ENCODE measurements at regions not wholly inside any gene's neighbourhood (a gene's known extent, or its start where the extent isn't known, plus 50 kb on each side); places are given as distances from the start of the nearest gene placed in this dataset.
"Not testable (repeated sequence)": the region's sequence is repeated elsewhere in the genome, so short reads cannot be mapped to it uniquely, and the experiment has no call there.

- not testable (repeated sequence) for DNase-seq (ENCODE audit: low read depth in 2 of 2)
Observed at GRCh38 chr9:129545876-129546275, 75.0 kb downstream of the C9orf50 start.

DNA sequence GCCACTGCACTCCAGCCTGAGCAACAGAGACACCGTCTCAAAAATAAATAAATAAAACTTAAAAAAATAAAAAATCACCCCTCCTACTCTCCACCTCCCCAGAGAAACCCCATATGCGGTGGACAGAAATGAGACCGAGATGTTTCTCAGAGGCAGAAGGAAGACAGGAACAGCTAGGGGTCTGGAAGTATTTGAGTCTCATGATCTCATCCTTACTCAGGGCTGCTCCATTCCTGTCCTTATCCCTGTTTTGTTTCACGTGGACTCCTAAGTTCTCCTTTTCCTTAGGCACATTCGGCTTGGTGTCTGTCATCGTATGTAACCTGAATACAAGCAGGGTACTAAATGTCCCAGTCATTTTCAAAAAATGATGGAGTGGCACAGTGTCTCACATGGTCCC lies 76.1 kb downstream of the C9orf50 start:
- DNase-seq (ENCODE audit: low read depth in 2 of 2) = no peak

- DNase-seq (ENCODE audit: low read depth in 2 of 2) = no peak
Observed at GRCh38 chr9:129542741-129543140, 78.2 kb downstream of the C9orf50 start.

GRCh38 chr9:129541270-129541669 lies 79.6 kb downstream of the C9orf50 start:
- DNase-seq (ENCODE audit: low read depth in 2 of 2) = no peak

GRCh38 chr9:129539446-129539845 lies 81.5 kb downstream of the C9orf50 start:
- DNase-seq (ENCODE audit: low read depth in 2 of 2) = no peak

GRCh38 chr9:129531860-129532402 lies 89.0 kb downstream of the C9orf50 start:
- not testable (repeated sequence) for DNase-seq (ENCODE audit: low read depth in 2 of 2)

DNA sequence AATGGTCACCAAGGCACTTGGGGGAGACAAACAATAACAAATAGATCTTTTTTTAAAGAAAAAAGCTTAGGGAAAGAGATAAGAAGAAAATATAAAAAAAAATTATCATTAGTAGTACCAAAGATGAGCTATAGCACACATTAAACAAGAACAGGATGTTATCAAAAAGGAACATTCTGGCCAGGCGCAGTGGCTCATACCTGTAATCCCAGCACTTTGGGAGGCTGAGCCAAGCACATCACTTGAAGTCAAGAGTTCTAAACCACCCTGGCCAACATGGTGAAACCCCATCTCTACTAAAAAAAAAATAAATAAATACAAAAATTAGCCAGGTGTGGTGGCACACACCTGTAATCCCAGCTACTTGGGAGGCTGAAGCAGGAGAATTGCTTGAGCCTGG lies 92.9 kb downstream of the C9orf50 start:
- not testable (repeated sequence) for DNase-seq (ENCODE audit: low read depth in 2 of 2)

- DNase-seq (ENCODE audit: low read depth in 2 of 2) = no peak
Observed at GRCh38 chr9:129525656-129526196, 95.2 kb downstream of the C9orf50 start.

GRCh38 chr9:129524582-129525270 lies 96.2 kb downstream of the C9orf50 start:
- DNase-seq (ENCODE audit: low read depth in 2 of 2) = no peak

GRCh38 chr9:129523943-129524581 lies 96.8 kb downstream of the C9orf50 start:
- DNase-seq (ENCODE audit: low read depth in 2 of 2) = no peak

- DNase-seq (ENCODE audit: low read depth in 2 of 2) = no peak
Observed at GRCh38 chr9:129522351-129522750, 98.5 kb downstream of the C9orf50 start.

DNA sequence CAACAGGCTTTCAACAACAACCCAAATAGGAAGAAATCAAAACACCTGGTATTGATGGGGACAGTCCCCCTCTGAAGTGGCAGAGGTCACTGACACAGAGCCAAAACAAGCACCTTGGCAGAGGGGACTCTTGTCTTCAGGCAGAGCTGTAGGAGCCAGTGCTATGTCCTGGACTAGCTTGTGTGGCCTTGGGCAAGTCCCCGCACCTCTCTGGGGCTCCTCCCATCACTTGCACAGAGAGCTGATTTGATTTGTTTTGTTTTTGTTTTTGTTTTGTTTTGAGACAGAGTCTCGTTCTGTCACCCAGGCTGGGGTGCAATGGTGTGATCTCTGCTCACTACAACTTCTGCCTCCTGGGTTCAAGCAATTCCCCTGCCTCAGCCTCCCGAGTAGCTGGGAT lies 100.8 kb downstream of the C9orf50 start:
- no peak for DNase-seq (ENCODE audit: low read depth in 2 of 2)

GRCh38 chr9:129518074-129518473 lies 102.8 kb downstream of the C9orf50 start:
- no peak for DNase-seq (ENCODE audit: low read depth in 2 of 2)

DNA sequence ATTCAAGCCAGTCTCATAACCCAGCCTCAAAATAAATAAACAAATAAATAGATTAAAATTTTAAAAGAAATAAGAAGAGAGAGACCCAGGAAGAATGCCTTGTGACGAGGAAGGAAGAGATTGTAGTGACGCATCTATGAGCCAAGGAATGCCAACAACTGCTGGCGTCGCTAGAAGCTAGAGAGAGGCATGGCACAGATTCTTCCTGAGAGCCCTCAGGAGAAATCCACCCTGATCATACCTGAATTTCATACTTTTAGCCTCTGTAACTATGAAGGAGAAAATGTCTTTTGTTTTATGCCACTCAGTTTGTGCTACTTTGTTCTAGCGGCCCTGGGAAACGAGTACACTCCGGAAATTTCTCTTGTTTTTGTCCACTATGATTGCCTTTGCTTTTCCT lies 103.9 kb downstream of the C9orf50 start:
- no peak for DNase-seq (ENCODE audit: low read depth in 2 of 2)

DNA sequence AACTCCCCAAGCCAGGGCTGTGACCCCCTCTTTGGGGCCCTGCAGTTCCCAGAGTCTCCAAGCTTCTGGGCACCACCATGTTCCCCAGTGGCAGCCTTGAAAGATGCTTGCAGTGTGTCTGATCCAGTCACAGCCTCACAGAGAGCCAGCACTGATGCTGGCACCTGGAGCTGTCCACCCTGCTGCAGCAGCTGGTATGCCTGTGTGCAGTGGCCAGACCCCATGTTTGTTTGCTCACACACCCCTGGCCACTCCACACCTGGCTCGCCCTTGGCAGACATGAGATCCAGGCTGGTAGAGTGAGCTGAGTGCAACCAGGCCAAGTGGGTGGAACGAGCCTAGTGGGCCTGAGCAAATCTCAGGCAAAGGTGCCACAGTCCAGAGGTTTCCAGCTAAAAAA lies 106.0 kb downstream of the C9orf50 start:
- DNase-seq (ENCODE audit: low read depth in 2 of 2) = no peak

- DNase-seq (ENCODE audit: low read depth in 2 of 2) = no peak
Observed at GRCh38 chr9:129514497-129514867, 106.4 kb downstream of the C9orf50 start.

- no peak for DNase-seq (ENCODE audit: low read depth in 2 of 2)
Observed at GRCh38 chr9:129513856-129514496, 106.9 kb downstream of the C9orf50 start.

DNA sequence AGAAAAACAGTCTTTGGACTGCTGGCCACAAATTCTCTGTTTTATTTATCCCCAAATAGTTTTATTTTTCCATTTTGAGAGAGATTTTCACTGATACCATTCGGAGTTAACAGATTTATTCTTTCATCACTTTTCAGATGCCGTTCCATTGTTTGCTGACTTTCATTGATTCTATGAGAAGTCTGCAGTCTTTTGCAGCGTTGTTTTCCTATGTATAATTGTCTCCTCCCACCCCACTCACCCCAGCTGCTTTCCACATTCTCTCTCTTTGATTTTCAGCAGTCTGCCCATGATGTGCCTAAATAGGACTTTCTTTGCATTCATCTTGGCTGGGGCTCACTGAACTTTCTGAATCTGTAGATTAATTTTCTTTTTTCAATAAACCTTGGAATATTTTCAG lies 107.6 kb downstream of the C9orf50 start:
- no peak for DNase-seq (ENCODE audit: low read depth in 2 of 2)

- DNase-seq (ENCODE audit: low read depth in 2 of 2) = no peak
Observed at GRCh38 chr9:129511285-129511900, 109.5 kb downstream of the C9orf50 start.

GRCh38 chr9:129509533-129509928 lies 111.4 kb downstream of the C9orf50 start:
- DNase-seq (ENCODE audit: low read depth in 2 of 2) = peak in 1 of 2 donors; percentile 51

DNA sequence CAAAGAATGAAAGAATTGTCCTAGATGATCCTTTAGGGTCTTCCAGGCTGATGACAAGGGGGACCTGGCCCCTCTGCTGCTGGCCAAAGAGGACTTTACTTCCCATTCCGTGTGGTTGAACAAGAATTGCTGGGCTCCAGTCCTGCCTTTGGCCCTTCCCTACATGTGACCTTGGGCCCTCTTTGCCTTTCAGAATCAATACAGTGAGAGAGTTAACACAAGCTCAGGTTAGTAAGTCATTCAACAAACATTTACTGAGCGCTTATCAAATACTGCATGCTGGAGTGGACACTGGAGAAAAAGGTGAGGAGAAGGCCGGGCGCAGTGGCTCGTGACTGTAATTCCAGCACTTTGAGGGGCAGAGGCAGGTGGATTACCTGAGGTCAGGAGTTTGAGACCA lies 113.1 kb downstream of the C9orf50 start:
- DNase-seq (ENCODE audit: low read depth in 2 of 2) = no peak

DNA sequence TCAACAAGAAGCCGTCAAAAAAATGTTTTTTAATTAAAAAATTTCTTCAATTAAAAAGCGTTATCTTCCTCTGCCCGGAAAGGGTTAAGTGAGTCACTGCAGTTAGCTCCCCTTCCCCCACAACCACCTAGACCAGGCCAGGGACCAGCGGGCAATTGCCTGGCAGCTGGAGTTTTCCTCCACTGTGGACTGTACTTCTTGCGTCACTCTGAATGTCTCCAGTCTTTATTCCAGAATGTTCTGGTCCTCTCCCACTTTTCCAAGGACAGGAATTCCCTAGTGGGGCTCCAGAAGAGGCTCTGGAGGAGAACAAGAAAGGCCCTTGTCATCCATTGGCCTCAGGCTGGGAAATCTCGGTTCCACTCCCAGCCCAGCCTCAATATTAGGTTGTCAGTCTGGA lies 114.0 kb downstream of the C9orf50 start:
- peak in 1 of 2 donors; percentile 37 for DNase-seq (ENCODE audit: low read depth in 2 of 2)
